ENCODE measurements at regions not wholly inside any gene's neighbourhood (a gene's known extent, or its start where the extent isn't known, plus 50 kb on each side); places are given as distances from the start of the nearest gene placed in this dataset.
A peak's percentile ranks its signal among the peaks of the same experiment; 100 is the strongest.

DNA sequence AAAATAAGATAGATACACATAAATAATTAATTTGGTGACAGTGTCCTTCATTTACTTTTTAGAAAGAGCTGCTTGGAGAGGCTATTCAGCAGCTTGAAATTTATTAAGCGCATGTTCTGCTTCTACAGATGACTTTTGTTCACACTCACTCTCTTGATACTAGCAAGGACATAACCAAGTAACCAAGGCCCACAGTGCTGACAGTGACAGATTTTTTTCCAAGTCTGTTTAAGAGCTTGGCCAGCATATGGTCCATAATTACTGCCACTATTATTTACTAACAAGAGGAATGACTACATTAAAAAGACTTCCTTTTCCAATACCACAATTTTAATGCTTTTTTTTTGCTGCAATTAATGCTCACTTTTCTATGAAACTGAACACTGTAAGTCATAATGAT is 673.7 kb upstream of the MIR17HG start:
- WGBS (ENCODE audit: insufficient coverage, low coverage, missing lambda C conversion rate) = 6% methylated on average over 1 of the region's 1 CpG
- in situ Hi-C loops (cut with MboI) (no loop called here), intact Hi-C loops (cut with micrococcal nuclease) (no loop called here)
- DNase-seq (ENCODE audit: extremely low read depth in 1 of 4, low spot score in 3 of 4) = no peak
- Histone ChIP-seq H3K27me3 (ENCODE audit: control insufficient read depth in 2 of 2, insufficient read depth in 2 of 2, low read length in 2 of 2) (no peaks in the 10 kb centered on the region), H3K4me3 (no peak overlapping the region), H3K9me3 (replicated peaks; ENCODE audit: control insufficient read depth, insufficient read depth, low read depth, low read length) (no peaks in the 10 kb centered on the region), H3K27ac (ENCODE audit: extremely low read depth, low read depth, low read length) (no peak overlapping the region), H3K4me1 (replicated peaks in 1 of 2; ENCODE audit: control insufficient read depth in 2 of 2, insufficient read depth in 2 of 2, low read length in 2 of 2) (no peaks in the 10 kb centered on the region), H3K36me3 (ENCODE audit: control insufficient read depth, insufficient read depth, low read length) (no peaks in the 10 kb centered on the region), H2AFZ (ENCODE audit: low read depth, low read length) (no peak overlapping the region), H3K4me2 (ENCODE audit: insufficient read depth, low read length) (no peak overlapping the region), H4K20me1 (replicated peaks; ENCODE audit: control insufficient read depth, insufficient read depth, low read length) (no peaks in the 10 kb centered on the region), H3K9ac (ENCODE audit: insufficient read depth in 1 of 2, low read depth in 2 of 2, low read length in 2 of 2) (no peak overlapping the region), H3K79me2 (ENCODE audit: control insufficient read depth, insufficient read depth, low read length) (no peaks in the 10 kb centered on the region), H3K9me1 (ENCODE audit: control insufficient read depth, insufficient read depth, low read length) (no peaks in the 10 kb centered on the region)
- no TSS peak for BruUV-seq (replicated peaks)
- no peak for FAIRE-seq
- ATAC-seq = no peak
- TF ChIP-seq, protein P1, sequence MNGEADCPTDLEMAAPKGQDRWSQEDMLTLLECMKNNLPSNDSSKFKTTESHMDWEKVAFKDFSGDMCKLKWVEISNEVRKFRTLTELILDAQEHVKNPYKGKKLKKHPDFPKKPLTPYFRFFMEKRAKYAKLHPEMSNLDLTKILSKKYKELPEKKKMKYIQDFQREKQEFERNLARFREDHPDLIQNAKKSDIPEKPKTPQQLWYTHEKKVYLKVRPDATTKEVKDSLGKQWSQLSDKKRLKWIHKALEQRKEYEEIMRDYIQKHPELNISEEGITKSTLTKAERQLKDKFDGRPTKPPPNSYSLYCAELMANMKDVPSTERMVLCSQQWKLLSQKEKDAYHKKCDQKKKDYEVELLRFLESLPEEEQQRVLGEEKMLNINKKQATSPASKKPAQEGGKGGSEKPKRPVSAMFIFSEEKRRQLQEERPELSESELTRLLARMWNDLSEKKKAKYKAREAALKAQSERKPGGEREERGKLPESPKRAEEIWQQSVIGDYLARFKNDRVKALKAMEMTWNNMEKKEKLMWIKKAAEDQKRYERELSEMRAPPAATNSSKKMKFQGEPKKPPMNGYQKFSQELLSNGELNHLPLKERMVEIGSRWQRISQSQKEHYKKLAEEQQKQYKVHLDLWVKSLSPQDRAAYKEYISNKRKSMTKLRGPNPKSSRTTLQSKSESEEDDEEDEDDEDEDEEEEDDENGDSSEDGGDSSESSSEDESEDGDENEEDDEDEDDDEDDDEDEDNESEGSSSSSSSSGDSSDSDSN (IDR thresholded peaks at IDR 0.05; ENCODE audit: borderline replicate concordance in 1 of 2, low read depth in 2 of 2, low read length in 2 of 2) = 0 out of 4 replicates have a peak, but pooled peaks of 1 of the 2 experiments have one; percentile 33
- TF ChIP-seq ZFP1 (CRISPR knock-in tag; IDR thresholded peaks at IDR 0.05) = no peak
- TF ChIP-seq MEIS2 (IDR thresholded peaks at IDR 0.05; ENCODE audit: partially characterized antibody) = no peak
- TF ChIP-seq, protein P2, sequence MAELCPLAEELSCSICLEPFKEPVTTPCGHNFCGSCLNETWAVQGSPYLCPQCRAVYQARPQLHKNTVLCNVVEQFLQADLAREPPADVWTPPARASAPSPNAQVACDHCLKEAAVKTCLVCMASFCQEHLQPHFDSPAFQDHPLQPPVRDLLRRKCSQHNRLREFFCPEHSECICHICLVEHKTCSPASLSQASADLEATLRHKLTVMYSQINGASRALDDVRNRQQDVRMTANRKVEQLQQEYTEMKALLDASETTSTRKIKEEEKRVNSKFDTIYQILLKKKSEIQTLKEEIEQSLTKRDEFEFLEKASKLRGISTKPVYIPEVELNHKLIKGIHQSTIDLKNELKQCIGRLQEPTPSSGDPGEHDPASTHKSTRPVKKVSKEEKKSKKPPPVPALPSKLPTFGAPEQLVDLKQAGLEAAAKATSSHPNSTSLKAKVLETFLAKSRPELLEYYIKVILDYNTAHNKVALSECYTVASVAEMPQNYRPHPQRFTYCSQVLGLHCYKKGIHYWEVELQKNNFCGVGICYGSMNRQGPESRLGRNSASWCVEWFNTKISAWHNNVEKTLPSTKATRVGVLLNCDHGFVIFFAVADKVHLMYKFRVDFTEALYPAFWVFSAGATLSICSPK (IDR thresholded peaks at IDR 0.05; ENCODE audit: borderline replicate concordance) = no peak
- no peak for TF ChIP-seq NCOA1 (IDR thresholded peaks at IDR 0.05; ENCODE audit: low read depth)
- TF ChIP-seq, protein P3, sequence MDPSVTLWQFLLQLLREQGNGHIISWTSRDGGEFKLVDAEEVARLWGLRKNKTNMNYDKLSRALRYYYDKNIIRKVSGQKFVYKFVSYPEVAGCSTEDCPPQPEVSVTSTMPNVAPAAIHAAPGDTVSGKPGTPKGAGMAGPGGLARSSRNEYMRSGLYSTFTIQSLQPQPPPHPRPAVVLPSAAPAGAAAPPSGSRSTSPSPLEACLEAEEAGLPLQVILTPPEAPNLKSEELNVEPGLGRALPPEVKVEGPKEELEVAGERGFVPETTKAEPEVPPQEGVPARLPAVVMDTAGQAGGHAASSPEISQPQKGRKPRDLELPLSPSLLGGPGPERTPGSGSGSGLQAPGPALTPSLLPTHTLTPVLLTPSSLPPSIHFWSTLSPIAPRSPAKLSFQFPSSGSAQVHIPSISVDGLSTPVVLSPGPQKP (CRISPR knock-in tag; IDR thresholded peaks at IDR 0.05) = no peak
- TF ChIP-seq CHCHD3 (CRISPR knock-in tag; IDR thresholded peaks at IDR 0.05) = 0 out of 2 replicates have a peak, but pooled peaks have one; percentile 33
- TF ChIP-seq HMGN3 (IDR thresholded peaks at IDR 0.05; ENCODE audit: borderline replicate concordance, extremely low read depth, insufficient read length, low read depth, low read length) = no peak
- 0 out of 2 replicates have a peak, but pooled peaks have one; percentile 33 for TF ChIP-seq IRF2 (CRISPR knock-in tag; IDR thresholded peaks at IDR 0.05)
- no peak for TF ChIP-seq TCFL5 (CRISPR knock-in tag; conservative IDR thresholded peaks at IDR 0.05)
- 0 out of 2 replicates have a peak, but pooled peaks have one; percentile 23 for TF ChIP-seq RBM14 (IDR thresholded peaks at IDR 0.05; ENCODE audit: borderline replicate concordance, insufficient read depth, low read depth, low read length)
- ChIA-PET POLR2A (no interaction called here), CTCF (ENCODE audit: low intra/inter-chr PET ratio) (no interaction called here)

Measured in K562 (cell line).